ENCODE measurements at regions not wholly inside any gene's neighbourhood (a gene's known extent, or its start where the extent isn't known, plus 50 kb on each side); places are given as distances from the start of the nearest gene placed in this dataset.
"Not testable (repeated sequence)": the region's sequence is repeated elsewhere in the genome, so short reads cannot be mapped to it uniquely, and the experiment has no call there.

GRCh38 chr15:101961263-101961662 is 149.3 kb downstream of the OR4F15 start:
- not testable (repeated sequence) for H3K27me3 Mint-ChIP-seq (ENCODE audit: low read depth, poor library complexity); DNase-seq; H3K36me3 Mint-ChIP-seq (ENCODE audit: low read depth); H3K27ac Mint-ChIP-seq; H3K9me3 Mint-ChIP-seq; H3K4me3 Mint-ChIP-seq; H3K4me1 Mint-ChIP-seq

- not testable (repeated sequence) for H3K27ac Mint-ChIP-seq; H3K4me1 Mint-ChIP-seq; H3K36me3 Mint-ChIP-seq (ENCODE audit: low read depth); H3K9me3 Mint-ChIP-seq; DNase-seq; H3K4me3 Mint-ChIP-seq; H3K27me3 Mint-ChIP-seq (ENCODE audit: low read depth, poor library complexity)
Observed at GRCh38 chr15:101961765-101962164, 149.8 kb downstream of the OR4F15 start.

- H3K9me3 Mint-ChIP-seq; H3K27ac Mint-ChIP-seq; DNase-seq; H3K36me3 Mint-ChIP-seq (ENCODE audit: low read depth); H3K4me3 Mint-ChIP-seq; H3K27me3 Mint-ChIP-seq (ENCODE audit: low read depth, poor library complexity); H3K4me1 Mint-ChIP-seq: not testable (repeated sequence)
Observed at GRCh38 chr15:101963687-101964086, 151.7 kb downstream of the OR4F15 start.

GRCh38 chr15:101965353-101965752 is 153.4 kb downstream of the OR4F15 start:
- not testable (repeated sequence) for H3K27me3 Mint-ChIP-seq (ENCODE audit: low read depth, poor library complexity); H3K27ac Mint-ChIP-seq; DNase-seq; H3K4me1 Mint-ChIP-seq; H3K9me3 Mint-ChIP-seq; H3K4me3 Mint-ChIP-seq; H3K36me3 Mint-ChIP-seq (ENCODE audit: low read depth)

- H3K27me3 Mint-ChIP-seq (ENCODE audit: low read depth, poor library complexity); H3K4me3 Mint-ChIP-seq; H3K9me3 Mint-ChIP-seq; DNase-seq; H3K4me1 Mint-ChIP-seq; H3K27ac Mint-ChIP-seq; H3K36me3 Mint-ChIP-seq (ENCODE audit: low read depth): not testable (repeated sequence)
Observed at GRCh38 chr15:101965860-101966259, 153.9 kb downstream of the OR4F15 start.

- H3K9me3 Mint-ChIP-seq; H3K4me3 Mint-ChIP-seq; H3K27me3 Mint-ChIP-seq (ENCODE audit: low read depth, poor library complexity); H3K27ac Mint-ChIP-seq; DNase-seq; H3K36me3 Mint-ChIP-seq (ENCODE audit: low read depth); H3K4me1 Mint-ChIP-seq: not testable (repeated sequence)
Observed at GRCh38 chr15:101967364-101967763, 155.4 kb downstream of the OR4F15 start.

GRCh38 chr15:101970605-101971004 is 158.6 kb downstream of the OR4F15 start:
- H3K9me3 Mint-ChIP-seq; DNase-seq; H3K36me3 Mint-ChIP-seq (ENCODE audit: low read depth); H3K4me3 Mint-ChIP-seq; H3K4me1 Mint-ChIP-seq; H3K27me3 Mint-ChIP-seq (ENCODE audit: low read depth, poor library complexity); H3K27ac Mint-ChIP-seq: not testable (repeated sequence)

- H3K27ac Mint-ChIP-seq; H3K27me3 Mint-ChIP-seq (ENCODE audit: low read depth, poor library complexity); H3K9me3 Mint-ChIP-seq; H3K4me1 Mint-ChIP-seq; H3K36me3 Mint-ChIP-seq (ENCODE audit: low read depth); H3K4me3 Mint-ChIP-seq; DNase-seq: not testable (repeated sequence)
Observed at GRCh38 chr15:101977281-101977680, 165.3 kb downstream of the OR4F15 start.

GRCh38 chr15:101980206-101980910 is 168.4 kb downstream of the OR4F15 start:
- H3K4me3 Mint-ChIP-seq; DNase-seq; H3K4me1 Mint-ChIP-seq; H3K36me3 Mint-ChIP-seq (ENCODE audit: low read depth); H3K27me3 Mint-ChIP-seq (ENCODE audit: low read depth, poor library complexity); H3K27ac Mint-ChIP-seq; H3K9me3 Mint-ChIP-seq: not testable (repeated sequence)

Data from nephron progenitor cell (in vitro differentiated cells).